ENCODE measurements at regions not wholly inside any gene's neighbourhood (a gene's known extent, or its start where the extent isn't known, plus 50 kb on each side); places are given as distances from the start of the nearest gene placed in this dataset.

GRCh38 chr15:61410662-61411061, 181.6 kb upstream of the RORA start:
- TF ChIP-seq, protein P1, sequence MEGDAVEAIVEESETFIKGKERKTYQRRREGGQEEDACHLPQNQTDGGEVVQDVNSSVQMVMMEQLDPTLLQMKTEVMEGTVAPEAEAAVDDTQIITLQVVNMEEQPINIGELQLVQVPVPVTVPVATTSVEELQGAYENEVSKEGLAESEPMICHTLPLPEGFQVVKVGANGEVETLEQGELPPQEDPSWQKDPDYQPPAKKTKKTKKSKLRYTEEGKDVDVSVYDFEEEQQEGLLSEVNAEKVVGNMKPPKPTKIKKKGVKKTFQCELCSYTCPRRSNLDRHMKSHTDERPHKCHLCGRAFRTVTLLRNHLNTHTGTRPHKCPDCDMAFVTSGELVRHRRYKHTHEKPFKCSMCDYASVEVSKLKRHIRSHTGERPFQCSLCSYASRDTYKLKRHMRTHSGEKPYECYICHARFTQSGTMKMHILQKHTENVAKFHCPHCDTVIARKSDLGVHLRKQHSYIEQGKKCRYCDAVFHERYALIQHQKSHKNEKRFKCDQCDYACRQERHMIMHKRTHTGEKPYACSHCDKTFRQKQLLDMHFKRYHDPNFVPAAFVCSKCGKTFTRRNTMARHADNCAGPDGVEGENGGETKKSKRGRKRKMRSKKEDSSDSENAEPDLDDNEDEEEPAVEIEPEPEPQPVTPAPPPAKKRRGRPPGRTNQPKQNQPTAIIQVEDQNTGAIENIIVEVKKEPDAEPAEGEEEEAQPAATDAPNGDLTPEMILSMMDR (IDR thresholded peaks at IDR 0.05) = no peak
- no peak for TF ChIP-seq POLR2A (IDR thresholded peaks at IDR 0.05)
- TF ChIP-seq POLR2AphosphoS5 (IDR thresholded peaks at IDR 0.05) = no peak
